ENCODE measurements at regions not wholly inside any gene's neighbourhood (a gene's known extent, or its start where the extent isn't known, plus 50 kb on each side); places are given as distances from the start of the nearest gene placed in this dataset.

DNA sequence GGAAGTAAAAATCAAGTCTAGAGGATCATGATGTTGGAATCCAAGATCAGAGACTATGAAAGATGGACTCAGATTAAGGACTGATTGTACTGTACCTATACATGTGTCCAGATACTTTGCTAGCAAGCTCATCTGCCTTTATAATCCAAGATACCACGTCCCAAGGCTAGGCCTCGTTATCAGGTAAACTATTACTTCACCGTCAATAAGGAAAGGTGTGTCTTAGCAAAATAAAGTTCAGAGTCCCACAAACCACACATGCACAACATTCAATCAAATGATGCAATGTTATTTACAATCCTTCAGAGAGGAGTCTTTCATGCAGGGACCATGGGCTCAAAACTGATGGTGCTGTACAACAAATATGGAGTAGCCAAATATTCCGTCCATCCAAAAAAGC, 1092.9 kb downstream of the IGSF11 start:
- Histone ChIP-seq H3K4me3 (no peak overlapping the region), H3K36me3 (no peaks in the 10 kb centered on the region), H3K9me3 (peaks cover 0 to 7% of the 10 kb centered on the region in 2 donors), H3K27me3 (no peaks in the 10 kb centered on the region), H3K27ac (no peak overlapping the region), H3K4me1 (no peaks in the 10 kb centered on the region)
- no peak for TF ChIP-seq CTCF (IDR thresholded peaks at IDR 0.05)
- DNase-seq (no peak), ATAC-seq (no peak)
- intact Hi-C loops (cut with DNase I): no loop called here

DNA sequence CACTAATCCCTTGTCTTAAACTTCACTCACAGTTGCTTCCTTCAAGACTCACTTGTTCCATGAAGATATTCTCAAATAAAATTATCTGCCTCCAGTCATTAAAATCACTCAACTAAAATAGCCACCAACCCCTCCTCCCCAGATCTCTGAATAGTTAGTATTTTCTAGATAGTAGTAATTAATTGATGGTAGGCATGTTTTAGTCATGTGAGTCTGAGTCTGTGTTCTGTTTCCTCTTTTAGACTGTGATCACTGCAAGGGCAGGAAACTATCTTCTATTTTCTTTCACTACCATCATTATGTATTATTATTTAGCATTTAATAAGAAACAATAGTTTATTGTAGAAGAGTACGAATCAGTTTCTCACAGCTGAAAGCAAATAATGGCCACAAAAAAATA, 1080.5 kb downstream of the IGSF11 start:
- DNase-seq (no peak), ATAC-seq (no peak)
- H3K4me3 ChIP-seq: no peak overlapping the region
- no peak for TF ChIP-seq CTCF (IDR thresholded peaks at IDR 0.05)
- H3K9me3 ChIP-seq: no peaks in the 10 kb centered on the region
- no peaks in the 10 kb centered on the region for H3K36me3 ChIP-seq
- intact Hi-C loops (cut with DNase I): no loop called here
- no peaks in the 10 kb centered on the region for H3K4me1 ChIP-seq
- no peaks in the 10 kb centered on the region for H3K27me3 ChIP-seq
- H3K27ac ChIP-seq: no peak overlapping the region

DNA sequence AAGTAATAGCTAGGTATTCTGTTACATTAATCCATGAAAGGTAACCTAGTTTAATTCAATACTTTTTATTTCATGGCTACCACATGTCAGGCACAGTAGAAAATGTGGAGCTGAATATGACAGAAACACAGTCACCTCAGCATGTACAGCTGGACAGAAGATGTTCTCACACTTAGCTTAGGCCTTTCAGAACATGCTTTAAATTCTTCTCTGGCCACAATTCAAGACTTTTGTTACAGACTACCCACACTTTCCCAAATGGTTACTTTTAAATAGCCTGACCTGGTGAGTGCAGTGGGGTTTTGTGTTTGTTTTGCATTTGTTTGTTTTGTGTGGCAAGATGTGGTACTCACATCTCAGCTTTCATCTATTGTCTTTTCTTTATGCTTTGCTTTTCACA, 1079.5 kb downstream of the IGSF11 start:
- Histone ChIP-seq H3K36me3 (no peaks in the 10 kb centered on the region), H3K4me3 (no peak overlapping the region), H3K27me3 (no peaks in the 10 kb centered on the region), H3K9me3 (no peaks in the 10 kb centered on the region), H3K27ac (no peak overlapping the region), H3K4me1 (no peaks in the 10 kb centered on the region)
- no peak for ATAC-seq
- intact Hi-C loops (cut with DNase I): no loop called here
- DNase-seq: no peak
- TF ChIP-seq CTCF (IDR thresholded peaks at IDR 0.05): no peak

- Histone ChIP-seq H3K27ac (no peak overlapping the region), H3K36me3 (no peaks in the 10 kb centered on the region), H3K9me3 (no peaks in the 10 kb centered on the region), H3K4me1 (no peaks in the 10 kb centered on the region), H3K4me3 (no peak overlapping the region), H3K27me3 (no peaks in the 10 kb centered on the region)
- no peak for TF ChIP-seq CTCF (IDR thresholded peaks at IDR 0.05)
- no peak for DNase-seq
- ATAC-seq: no peak
- intact Hi-C loops (cut with DNase I): no loop called here
These were observed 1076.6 kb downstream of the IGSF11 start for GRCh38 chr3:117958027-117958426.

GRCh38 chr3:117962750-117963149, 1071.9 kb downstream of the IGSF11 start:
- no peak overlapping the region for H3K4me3 ChIP-seq
- no peaks in the 10 kb centered on the region for H3K36me3 ChIP-seq
- no peak overlapping the region for H3K27ac ChIP-seq
- intact Hi-C loops (cut with DNase I): no loop called here
- no peaks in the 10 kb centered on the region for H3K4me1 ChIP-seq
- ATAC-seq (no peak), DNase-seq (no peak)
- TF ChIP-seq CTCF (IDR thresholded peaks at IDR 0.05): no peak
- H3K27me3 ChIP-seq: no peaks in the 10 kb centered on the region
- no peaks in the 10 kb centered on the region for H3K9me3 ChIP-seq
